ENCODE measurements at regions not wholly inside any gene's neighbourhood (a gene's known extent, or its start where the extent isn't known, plus 50 kb on each side); places are given as distances from the start of the nearest gene placed in this dataset.

DNA sequence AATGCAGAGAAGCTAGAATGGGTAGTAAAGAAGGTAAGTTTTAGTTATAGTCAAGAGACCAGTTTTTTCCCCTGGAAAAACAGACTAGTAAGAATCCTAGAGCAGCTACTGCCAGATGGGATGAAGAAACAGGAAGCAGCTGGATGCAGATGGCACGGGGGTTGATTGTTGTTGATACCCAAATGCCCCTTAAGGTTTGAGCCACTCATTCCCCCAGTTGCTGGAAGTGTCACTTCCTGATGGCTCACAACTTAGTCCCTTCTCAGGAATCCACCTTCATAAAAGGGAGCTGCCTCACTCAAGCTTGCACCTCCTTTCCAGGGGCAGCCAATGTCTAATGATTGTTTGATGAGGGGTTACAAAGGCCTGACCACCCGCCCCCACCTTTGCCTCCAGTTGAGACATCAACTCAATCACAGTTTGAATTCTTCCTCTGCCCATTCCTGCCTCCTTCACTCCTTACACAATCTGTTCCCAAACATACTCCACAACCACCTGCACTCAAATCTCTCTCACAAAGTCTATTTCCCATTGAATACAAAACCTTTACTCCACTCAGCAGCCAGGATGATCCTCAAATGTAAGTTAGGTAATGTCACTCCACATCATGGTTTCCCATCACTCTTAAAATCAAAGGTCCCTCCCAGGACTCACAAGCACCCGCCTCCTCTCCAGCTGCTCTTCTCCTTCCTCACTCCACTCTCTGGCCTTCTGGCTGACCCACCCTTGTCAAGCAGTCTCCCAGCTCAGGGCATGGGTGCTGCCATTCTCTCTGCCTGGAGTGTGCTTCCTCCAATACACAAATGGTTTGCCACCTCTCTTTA is 450.1 kb upstream of the THBS1 start:
- TF ChIP-seq, protein P1, sequence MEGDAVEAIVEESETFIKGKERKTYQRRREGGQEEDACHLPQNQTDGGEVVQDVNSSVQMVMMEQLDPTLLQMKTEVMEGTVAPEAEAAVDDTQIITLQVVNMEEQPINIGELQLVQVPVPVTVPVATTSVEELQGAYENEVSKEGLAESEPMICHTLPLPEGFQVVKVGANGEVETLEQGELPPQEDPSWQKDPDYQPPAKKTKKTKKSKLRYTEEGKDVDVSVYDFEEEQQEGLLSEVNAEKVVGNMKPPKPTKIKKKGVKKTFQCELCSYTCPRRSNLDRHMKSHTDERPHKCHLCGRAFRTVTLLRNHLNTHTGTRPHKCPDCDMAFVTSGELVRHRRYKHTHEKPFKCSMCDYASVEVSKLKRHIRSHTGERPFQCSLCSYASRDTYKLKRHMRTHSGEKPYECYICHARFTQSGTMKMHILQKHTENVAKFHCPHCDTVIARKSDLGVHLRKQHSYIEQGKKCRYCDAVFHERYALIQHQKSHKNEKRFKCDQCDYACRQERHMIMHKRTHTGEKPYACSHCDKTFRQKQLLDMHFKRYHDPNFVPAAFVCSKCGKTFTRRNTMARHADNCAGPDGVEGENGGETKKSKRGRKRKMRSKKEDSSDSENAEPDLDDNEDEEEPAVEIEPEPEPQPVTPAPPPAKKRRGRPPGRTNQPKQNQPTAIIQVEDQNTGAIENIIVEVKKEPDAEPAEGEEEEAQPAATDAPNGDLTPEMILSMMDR (conservative IDR thresholded peaks at IDR 0.05; ENCODE audit: low read depth, low read length) = no peak
- TF ChIP-seq EZH2 (IDR thresholded peaks at IDR 0.05; ENCODE audit: borderline replicate concordance, low read depth, low read length, poor library complexity, severe bottlenecking) = no peak
